ENCODE measurements at regions not wholly inside any gene's neighbourhood (a gene's known extent, or its start where the extent isn't known, plus 50 kb on each side); places are given as distances from the start of the nearest gene placed in this dataset.

GRCh38 chr10:131021246-131021895, 290.1 kb downstream of the TCERG1L start:
- Histone ChIP-seq H3K27ac (no peak overlapping the region), H3K4me3 (IDR thresholded peaks at IDR 0.05; ENCODE audit: insufficient read depth, low read depth, low read length) (no peak overlapping the region), H2AFZ (ENCODE audit: low read depth) (no peak overlapping the region), H3K4me1 (ENCODE audit: low read depth, poor library complexity, severe bottlenecking) (no peaks in the 10 kb centered on the region), H3K79me2 (ENCODE audit: insufficient read depth, low read depth) (no peaks in the 10 kb centered on the region), H3K9ac (no peak overlapping the region), H4K20me1 (ENCODE audit: insufficient read depth) (no peaks in the 10 kb centered on the region), H3K36me3 (ENCODE audit: insufficient read depth) (no peaks in the 10 kb centered on the region), H3K4me2 (no peak overlapping the region), H3K27me3 (ENCODE audit: insufficient read depth, low read depth) (no peaks in the 10 kb centered on the region)
- TF ChIP-seq, protein P1, sequence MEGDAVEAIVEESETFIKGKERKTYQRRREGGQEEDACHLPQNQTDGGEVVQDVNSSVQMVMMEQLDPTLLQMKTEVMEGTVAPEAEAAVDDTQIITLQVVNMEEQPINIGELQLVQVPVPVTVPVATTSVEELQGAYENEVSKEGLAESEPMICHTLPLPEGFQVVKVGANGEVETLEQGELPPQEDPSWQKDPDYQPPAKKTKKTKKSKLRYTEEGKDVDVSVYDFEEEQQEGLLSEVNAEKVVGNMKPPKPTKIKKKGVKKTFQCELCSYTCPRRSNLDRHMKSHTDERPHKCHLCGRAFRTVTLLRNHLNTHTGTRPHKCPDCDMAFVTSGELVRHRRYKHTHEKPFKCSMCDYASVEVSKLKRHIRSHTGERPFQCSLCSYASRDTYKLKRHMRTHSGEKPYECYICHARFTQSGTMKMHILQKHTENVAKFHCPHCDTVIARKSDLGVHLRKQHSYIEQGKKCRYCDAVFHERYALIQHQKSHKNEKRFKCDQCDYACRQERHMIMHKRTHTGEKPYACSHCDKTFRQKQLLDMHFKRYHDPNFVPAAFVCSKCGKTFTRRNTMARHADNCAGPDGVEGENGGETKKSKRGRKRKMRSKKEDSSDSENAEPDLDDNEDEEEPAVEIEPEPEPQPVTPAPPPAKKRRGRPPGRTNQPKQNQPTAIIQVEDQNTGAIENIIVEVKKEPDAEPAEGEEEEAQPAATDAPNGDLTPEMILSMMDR (conservative IDR thresholded peaks at IDR 0.05; ENCODE audit: low read depth, low read length), result no peak

- Histone ChIP-seq H3K4me2 (no peak overlapping the region), H3K4me1 (ENCODE audit: low read depth, poor library complexity, severe bottlenecking) (no peaks in the 10 kb centered on the region), H3K27ac (no peak overlapping the region), H3K4me3 (IDR thresholded peaks at IDR 0.05; ENCODE audit: insufficient read depth, low read depth, low read length) (no peak overlapping the region), H3K27me3 (ENCODE audit: insufficient read depth, low read depth) (no peaks in the 10 kb centered on the region), H2AFZ (ENCODE audit: low read depth) (no peak overlapping the region), H3K36me3 (ENCODE audit: insufficient read depth) (no peaks in the 10 kb centered on the region), H3K79me2 (ENCODE audit: insufficient read depth, low read depth) (no peaks in the 10 kb centered on the region), H4K20me1 (ENCODE audit: insufficient read depth) (no peaks in the 10 kb centered on the region), H3K9ac (no peak overlapping the region)
- TF ChIP-seq, protein P1 (conservative IDR thresholded peaks at IDR 0.05; ENCODE audit: low read depth, low read length), result no peak
Observed at GRCh38 chr10:131021969-131022368, 289.6 kb downstream of the TCERG1L start.

DNA sequence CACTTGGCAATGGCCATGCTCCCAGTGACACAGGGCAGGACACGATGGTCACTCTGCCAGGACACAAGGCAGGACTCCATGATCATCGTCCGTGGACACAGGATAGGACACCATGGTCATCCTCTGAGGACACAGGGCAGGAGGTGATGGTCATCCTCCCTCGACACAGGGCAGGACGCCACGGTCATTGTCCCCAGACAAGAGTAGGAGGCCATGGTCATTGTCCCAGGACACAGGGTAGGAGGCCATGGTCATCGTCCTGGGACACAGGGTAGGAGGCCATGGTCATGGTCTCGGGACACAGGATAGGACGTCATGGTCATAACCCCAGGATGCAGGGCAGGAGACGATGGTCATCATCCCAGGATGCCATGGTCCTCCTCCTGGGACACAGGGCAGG, 289.2 kb downstream of the TCERG1L start:
- no peak overlapping the region for H3K9ac ChIP-seq
- H3K79me2 ChIP-seq (ENCODE audit: insufficient read depth, low read depth), result no peaks in the 10 kb centered on the region
- no peaks in the 10 kb centered on the region for H4K20me1 ChIP-seq (ENCODE audit: insufficient read depth)
- no peak overlapping the region for H3K4me3 ChIP-seq (IDR thresholded peaks at IDR 0.05; ENCODE audit: insufficient read depth, low read depth, low read length)
- no peaks in the 10 kb centered on the region for H3K4me1 ChIP-seq (ENCODE audit: low read depth, poor library complexity, severe bottlenecking)
- no peak overlapping the region for H3K27ac ChIP-seq
- H2AFZ ChIP-seq (ENCODE audit: low read depth), result no peak overlapping the region
- H3K4me2 ChIP-seq, result no peak overlapping the region
- TF ChIP-seq, protein P1 (conservative IDR thresholded peaks at IDR 0.05; ENCODE audit: low read depth, low read length), result no peak
- no peaks in the 10 kb centered on the region for H3K27me3 ChIP-seq (ENCODE audit: insufficient read depth, low read depth)
- no peaks in the 10 kb centered on the region for H3K36me3 ChIP-seq (ENCODE audit: insufficient read depth)

- H3K27me3 ChIP-seq (ENCODE audit: insufficient read depth, low read depth), result no peaks in the 10 kb centered on the region
- H3K9ac ChIP-seq, result no peak overlapping the region
- TF ChIP-seq, protein P1 (conservative IDR thresholded peaks at IDR 0.05; ENCODE audit: low read depth, low read length), result no peak
- no peak overlapping the region for H3K4me2 ChIP-seq
- no peaks in the 10 kb centered on the region for H3K36me3 ChIP-seq (ENCODE audit: insufficient read depth)
- H3K27ac ChIP-seq, result no peak overlapping the region
- no peak overlapping the region for H3K4me3 ChIP-seq (IDR thresholded peaks at IDR 0.05; ENCODE audit: insufficient read depth, low read depth, low read length)
- no peaks in the 10 kb centered on the region for H3K79me2 ChIP-seq (ENCODE audit: insufficient read depth, low read depth)
- H4K20me1 ChIP-seq (ENCODE audit: insufficient read depth), result no peaks in the 10 kb centered on the region
- no peaks in the 10 kb centered on the region for H3K4me1 ChIP-seq (ENCODE audit: low read depth, poor library complexity, severe bottlenecking)
- H2AFZ ChIP-seq (ENCODE audit: low read depth), result no peak overlapping the region
Observed at GRCh38 chr10:131022981-131023380, 288.5 kb downstream of the TCERG1L start.

Measured in KMS-11 (cell line).